ENCODE measurements at regions not wholly inside any gene's neighbourhood (a gene's known extent, or its start where the extent isn't known, plus 50 kb on each side); places are given as distances from the start of the nearest gene placed in this dataset.

DNA sequence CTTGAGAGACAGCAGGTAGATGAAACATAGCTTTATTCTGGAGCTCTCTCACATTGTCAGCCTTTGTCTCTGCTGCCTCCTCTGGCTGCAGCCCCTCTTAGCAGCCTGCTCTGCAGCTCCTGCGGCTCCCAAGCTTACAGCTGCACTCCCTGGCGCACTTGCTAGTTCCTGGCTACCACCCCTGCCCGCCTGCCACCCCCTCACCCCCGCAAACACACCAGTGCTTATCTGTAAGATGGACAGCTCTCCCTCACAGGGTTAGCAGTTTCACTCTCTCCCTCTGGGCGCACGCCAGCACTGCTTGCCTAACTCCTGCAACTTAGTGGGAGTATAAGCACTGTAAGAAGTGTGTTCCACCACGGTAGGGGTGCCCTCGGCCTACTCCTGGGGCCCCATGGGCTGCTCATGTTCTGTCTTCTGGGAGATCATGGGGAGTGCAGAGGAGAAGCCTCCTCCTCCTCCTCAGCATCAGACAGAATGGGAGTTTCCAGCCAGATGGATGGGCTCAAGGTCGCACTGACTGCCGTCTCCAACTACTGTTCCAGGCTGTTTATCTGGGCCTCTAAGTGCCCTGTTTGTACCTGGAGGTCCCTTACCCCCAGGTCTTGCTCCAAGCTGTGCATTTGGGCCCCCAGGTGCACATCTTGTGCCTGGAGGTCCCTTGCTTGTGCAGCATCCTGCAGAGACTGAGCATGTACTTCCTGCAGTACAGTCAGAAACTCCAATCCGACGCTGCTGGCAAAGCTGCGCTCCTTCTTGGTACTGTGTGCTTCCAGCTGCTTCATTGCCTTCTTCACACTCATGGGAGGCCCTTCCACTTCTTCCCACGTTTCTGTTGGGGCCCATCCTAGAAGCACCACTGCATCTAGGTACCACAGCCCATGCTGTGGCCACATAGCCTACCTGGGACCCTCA lies 1388.1 kb downstream of the AMY1C start:
- TF ChIP-seq CTCF (IDR thresholded peaks at IDR 0.05; ENCODE audit: low read length) (no peak), EZH2 (optimal IDR thresholded peaks at IDR 0.05; ENCODE audit: low read depth, low read length) (no peak), EZH2phosphoT487 (IDR thresholded peaks at IDR 0.05; ENCODE audit: low read length) (no peak)

Data from MM.1S (cell line).